Stimulated activated naive CD4-positive, alpha-beta T cell treated with Interleukin-2 at 50 U/mL for 16 hours (primary cell): ENCODE measurements at regions not wholly inside any gene's neighbourhood (a gene's known extent, or its start where the extent isn't known, plus 50 kb on each side); places are given as distances from the start of the nearest gene placed in this dataset.
"Not testable (repeated sequence)": the region's sequence is repeated elsewhere in the genome, so short reads cannot be mapped to it uniquely, and the experiment has no call there.

Experiments
- DNase-seq: peaks from one replicate; lab custom pipeline; 2025; lab: John Stamatoyannopoulos, UW

DNA sequence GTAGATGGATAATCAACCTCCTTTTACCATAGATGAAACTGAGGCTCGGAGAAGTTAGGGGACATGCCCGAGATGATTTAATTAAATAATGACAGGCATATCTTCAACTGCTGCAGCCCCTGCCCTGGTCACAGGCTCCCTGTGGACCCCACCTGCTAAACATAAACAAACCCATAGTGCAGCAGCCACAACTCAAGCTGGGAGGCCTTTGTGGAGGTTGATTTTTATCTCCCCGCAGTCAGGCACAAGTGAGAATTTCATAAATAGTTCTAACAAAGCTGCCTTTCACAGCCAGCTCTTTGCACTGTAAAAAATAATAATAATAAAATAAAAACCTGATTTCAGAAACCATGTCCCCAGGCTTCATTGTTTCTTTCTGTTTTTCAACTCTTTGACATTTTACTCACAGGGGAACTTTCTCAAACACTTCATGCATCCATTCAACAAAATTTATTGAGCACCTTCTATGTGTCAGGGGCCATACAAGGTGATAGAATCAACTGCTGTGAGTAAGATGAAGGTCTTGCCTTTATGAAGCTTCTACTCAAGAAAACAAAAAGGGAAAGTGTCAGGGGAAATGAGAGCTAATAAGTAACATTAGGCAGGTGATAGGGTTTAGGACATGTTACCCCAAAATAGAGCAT, 393.6 kb upstream of the PROK2 start:
- no peak for DNase-seq

DNA sequence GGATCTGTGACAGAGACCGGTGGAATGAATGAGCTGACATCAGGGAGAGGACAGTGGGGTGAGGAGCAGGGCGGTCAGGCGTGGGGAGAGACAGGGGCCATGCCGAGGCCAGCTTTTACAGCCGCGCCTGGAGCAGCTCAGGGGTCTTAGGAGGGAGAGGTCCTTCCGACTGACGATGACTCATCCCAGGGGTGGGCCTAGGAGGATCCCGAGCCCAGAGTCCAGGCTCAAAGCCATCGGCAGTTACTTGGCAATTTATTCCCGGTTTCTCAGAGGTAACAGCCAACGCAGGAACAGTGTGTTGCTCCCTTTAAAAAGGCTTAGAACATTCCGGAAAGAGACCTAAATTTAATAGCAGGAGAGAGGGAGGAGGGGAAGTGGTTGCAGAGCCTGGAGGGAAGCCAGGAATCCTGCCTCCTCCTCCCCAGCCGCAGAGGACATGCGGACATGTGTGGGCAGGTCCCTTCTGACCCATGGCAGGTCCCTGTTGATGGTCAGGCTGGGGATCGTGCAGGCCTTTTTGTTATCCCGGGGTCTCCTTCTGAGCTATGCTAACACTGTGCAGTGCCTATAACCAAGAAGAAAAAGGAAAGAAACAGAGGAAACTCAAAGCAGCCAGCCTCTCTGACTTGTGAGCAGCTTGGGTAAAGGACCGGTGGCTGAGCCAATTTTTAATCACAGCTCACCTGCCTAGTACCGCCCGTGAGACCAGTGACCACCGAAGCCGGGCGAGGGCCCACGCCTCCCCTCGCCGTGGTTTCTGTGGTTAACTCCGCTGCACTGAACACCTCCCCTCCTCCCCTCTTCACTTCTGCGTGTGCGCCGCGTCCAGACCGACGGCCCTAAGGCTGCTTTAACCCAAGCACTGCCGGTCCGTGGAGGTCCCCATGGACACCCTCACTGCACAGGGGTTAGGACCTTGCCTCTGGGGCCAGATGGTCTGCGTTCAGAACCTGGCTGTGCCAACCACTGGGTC, 392.4 kb upstream of the PROK2 start:
- DNase-seq, result no peak

DNA sequence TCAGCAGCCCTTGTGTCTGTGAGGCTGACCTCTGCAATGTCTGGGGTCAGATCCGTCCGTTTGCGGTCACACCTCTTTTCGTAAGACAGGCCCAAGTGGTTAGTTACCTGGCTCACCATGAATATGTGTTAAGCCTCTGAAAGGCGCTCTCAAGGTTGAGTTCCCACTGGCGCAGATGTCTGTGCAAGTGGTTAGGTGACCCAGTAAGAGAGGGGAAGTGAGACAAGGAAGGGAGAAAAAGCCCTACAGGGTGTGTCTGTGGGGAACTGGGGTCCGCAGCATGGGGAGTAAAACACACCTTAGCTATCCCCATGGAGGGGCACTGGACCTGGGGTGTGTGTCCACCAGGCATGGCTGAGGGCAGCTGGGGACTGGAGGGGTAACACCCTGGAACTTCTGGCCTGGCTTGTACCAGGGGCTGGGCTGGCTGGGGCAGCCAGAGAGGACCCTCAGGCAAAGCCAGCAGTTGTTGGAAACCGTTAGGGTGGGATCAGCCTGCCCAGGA, 391.6 kb upstream of the PROK2 start:
- DNase-seq, result no peak

DNA sequence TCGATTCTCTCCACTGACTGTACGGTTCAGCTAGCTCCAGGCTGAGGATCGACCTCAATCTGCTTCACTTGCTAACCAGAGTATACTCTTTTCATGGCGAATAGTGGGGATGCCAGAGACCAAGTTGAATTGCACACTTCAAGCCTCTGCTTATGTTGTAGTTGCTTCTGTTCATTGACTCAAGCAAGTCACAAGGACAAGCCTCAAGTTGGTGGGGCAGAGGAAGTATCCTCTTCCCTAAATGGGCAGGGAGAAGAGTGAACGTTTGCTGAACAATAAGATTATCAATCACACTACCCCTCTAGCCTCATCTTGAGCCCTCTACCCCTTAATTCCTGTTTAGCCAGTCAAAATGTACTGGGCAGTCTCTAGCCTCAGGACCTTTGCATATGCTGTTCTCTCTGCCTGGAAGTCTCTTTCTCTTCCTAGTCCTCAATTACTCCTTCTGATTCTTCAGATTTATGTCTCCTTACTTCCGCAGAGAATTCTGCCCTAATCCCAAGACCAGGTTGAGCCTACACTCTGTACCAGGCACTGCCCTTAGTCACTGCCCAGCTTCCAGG, 390.4 kb upstream of the PROK2 start:
- DNase-seq, result no peak

DNA sequence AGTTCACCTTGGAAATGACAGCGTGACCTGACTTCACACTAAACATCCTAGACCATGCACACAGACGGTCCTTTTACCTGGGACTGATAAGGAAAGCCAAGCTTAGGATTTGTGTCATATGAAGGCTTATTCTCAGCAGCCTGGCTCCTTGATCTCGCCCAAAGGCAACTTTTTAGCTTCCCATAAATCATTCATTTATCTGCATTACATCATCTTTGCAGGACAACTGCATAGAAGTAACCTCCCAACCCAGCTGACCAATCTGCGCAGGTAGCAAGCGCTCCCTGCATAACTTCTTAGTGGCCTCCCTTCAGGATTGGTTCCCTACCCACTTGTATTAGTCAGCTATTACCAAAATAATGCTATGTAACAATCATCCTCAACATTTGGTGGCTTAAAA, 389.9 kb upstream of the PROK2 start:
- no peak for DNase-seq

DNA sequence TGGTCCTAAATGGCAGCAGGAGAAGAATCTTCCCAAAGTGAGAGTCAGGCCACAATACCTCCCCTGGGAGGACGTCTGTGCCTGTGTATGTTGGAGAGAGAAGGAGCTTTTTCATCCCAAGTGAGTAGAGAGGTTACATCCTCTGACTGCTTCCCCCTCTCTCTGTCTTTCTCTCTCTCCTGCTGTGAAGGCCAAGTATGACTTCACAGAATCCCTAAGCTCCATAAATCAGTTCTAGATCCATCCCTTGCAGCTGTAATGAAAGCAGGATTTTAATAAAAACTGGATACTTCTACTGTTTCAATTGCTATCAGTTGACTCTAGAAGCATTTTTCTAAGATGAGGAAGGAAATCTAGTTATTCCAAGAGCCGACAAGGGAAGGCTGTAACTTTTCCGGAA, 389.1 kb upstream of the PROK2 start:
- no peak for DNase-seq

DNA sequence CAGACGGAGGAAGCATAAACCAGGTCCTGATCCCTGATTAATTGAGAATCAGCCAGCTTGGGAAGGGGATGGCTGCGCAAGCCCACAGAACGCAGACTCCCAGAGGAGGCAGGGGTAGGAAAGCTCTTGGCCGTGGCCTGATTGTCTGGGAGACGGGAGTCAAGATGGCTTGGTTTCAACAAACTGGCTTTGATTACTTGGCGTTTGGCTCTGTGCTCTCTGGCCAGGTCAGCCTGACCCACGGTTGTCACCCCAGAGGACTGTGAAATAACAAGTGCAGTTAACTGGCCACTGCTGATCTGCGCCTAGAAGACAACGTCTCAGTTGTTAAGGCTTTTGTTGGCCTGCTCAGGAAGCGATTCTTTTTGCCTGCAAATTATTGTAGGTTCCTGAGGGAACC, 387.0 kb upstream of the PROK2 start:
- DNase-seq, result no peak

DNA sequence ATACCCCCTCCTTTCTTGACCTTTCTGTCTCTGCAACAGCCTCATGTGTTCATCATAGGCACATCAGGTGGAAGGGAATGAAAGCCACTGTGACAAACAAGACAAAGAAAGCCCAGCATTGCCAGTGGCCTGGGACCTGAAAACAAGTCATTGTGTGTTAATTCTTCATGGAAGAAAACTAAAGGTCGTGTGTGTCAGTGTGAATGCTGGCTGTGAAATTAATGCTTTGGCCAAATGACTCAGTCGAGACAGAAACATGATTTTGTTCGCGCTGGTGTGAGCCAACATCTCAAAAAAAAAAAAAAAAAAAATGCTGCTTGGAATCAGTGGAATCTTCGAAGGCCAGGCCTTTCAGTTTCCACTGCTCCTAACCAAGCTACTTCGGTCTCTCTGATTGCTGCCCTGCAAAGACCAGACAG, 386.5 kb upstream of the PROK2 start:
- no peak for DNase-seq

DNA sequence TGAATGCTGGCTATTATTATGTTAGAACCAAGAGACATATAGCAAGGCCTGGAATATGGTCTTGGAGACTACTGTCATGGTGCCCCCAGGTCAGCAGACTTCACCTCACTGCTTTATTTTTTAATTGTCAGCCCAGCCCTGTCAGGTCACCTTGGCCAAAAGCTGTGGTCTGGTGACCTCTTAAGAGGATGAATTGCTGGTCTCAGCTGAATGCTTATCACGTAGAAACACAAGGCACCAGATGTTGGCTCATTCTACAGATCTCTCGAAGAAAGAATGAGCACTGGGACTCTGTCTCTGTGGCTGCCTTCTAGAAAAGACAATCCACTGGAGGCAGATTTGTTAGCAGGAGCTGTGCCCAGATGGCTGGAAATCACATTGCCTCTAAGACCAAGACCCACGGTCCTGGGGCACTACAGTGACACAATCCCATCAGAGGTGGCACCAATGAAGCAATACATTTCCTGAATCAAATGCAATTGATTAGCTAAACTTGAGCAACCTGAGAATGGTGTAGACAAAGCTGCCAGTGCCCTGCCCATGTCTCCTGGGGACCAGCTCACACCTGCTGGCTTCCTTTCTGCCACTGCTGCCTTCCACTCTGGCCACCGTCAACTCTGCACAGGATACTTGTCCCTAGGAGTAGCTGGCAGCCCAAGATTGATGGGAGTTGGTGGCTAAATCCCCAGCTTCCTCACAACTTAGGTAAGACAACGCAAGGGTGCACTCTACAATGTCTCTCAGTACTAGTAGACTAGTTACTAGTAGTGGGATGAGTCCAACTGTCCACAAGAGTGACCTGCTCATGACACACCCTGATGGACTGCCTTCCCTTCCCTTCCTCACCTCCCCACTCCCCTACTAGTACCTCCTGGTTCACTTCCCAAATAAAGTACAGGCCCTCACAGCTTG, 384.9 kb upstream of the PROK2 start:
- DNase-seq, result no peak

DNA sequence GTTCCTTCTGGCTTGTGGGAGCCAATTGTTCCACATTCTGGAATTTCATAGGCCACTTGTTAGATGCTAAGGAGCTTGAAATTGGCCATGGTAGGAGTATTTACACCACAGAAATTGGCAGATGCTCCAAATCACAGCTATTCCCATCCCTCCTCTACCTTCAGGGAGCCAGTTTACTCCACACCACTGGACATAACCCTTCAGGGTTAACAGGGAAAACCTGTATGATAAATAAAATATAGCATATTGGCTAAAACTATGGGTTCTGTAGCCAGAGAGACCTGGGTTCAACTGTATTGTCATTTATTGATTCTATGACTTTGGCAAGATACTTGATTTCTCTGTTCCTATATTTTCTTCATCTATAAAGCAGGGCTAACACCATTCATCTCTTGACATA, 384.2 kb upstream of the PROK2 start:
- no peak for DNase-seq

DNA sequence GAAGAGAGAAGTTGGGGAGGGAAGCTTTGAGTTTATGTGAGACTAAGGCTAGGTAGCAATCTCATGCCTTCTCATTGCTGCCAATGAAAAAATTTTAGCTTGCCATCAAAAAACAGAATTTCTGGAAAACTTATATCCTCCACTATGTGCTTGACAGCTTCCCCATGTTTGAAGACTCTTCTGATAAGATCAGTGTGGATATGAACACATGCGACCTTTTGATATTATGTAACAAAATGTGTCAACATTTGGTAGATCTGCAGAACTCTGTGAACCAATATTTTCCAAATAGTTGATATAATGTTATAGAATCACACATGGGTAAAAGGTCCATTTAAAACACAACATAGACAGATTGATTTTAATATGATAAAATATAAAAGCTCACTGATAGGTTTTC, 380.9 kb upstream of the PROK2 start:
- DNase-seq, result no peak

DNA sequence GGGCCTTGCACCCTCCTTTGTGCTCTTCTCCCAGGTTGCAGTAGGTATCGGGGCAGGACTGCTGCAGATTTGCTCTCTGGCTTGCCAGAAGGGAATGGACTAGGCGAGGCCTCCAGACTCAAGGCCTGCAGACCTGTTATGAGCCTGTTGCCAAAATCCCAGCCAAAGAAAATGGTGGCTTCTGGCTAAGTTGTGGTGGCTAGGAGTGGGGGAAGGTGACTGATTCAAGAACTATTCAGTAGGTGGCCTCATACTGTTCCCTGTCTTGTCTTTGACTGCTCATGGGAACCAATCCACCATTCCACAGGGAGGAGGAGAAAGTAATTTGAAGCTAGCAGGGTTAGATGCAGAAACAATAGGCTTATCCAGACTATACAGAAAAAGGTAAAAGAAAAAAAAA, 380.4 kb upstream of the PROK2 start:
- no peak for DNase-seq

DNA sequence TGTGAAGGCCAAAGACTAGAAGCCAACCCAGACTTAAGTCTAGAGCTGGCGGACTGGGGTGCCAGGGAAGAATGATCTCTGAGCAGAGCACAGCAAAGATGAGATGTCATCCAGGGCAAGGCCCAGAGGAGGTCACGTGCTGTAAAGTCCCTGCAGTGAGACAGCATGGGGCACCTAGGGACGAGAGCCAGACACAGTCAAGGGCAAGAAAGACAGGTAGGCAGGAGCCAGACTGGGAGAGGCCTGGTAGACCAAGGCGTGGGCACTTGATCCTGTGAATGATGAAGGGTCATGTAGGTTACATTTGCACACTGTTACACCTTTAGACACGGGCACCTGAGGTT, 379.7 kb upstream of the PROK2 start:
- no peak for DNase-seq

DNA sequence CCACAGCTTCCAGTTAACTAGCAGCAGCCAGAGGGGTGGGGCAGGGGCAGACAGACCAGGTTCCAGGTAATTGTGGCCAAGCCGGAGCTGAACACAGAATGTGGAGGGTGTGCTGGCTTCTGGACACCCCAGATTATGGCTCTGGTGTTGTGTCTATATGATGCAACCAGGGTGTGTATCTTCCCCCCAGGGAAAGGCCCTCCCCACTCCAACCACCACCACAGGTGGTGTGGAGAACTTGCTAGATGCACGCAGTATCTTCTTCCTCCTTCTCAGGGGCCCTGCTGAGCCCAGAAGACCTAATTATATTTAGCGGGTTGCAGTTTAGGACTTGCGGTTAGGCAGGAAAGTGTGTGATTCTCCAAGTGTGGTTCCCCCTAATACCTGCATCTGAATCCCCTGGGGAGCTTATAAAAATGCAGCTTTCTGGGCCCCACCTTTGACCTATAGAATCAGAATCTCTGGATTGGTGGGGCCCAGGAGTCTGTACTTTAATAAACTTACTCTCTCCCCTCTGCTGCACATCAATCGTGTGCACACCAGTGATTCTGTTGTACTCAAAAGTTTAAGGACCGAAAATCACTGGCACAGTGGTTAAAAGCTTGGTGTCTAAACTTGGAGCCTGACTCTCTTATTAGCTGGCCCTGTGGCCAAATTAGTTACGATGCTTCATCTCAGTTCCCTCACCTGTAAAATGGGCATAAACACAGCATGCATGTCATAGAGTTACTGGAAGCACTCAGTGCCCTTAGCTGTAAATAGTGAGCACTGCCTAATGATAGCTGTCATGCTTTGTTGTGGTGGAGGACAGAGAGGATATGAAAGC, 379.1 kb upstream of the PROK2 start:
- no peak for DNase-seq

DNA sequence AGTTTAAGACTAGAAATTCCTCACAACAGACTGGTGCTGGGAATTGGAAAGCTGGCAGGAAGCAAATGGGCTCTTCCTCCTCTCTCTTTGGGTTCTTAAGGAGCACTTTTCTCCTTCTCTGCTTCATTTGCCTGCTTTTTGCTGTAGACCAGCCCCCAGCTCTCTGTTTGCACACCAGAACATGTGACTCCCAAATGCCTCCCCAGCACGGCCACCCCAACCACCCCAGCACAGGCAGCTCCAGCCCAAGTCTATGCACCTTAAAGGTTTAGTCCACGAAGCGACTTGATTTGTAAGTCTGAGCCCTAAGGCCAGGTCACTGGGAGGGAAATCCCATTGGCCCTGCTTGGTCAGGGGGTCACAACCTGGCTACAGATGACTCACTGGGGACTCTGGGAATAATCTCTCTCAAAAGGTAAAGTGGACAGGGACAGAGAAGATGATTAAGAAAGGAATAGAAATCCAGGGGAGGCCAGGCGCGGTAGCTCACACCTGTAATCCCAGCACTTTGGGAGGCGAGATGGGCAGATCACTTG, 377.8 kb upstream of the PROK2 start:
- DNase-seq, result no peak

DNA sequence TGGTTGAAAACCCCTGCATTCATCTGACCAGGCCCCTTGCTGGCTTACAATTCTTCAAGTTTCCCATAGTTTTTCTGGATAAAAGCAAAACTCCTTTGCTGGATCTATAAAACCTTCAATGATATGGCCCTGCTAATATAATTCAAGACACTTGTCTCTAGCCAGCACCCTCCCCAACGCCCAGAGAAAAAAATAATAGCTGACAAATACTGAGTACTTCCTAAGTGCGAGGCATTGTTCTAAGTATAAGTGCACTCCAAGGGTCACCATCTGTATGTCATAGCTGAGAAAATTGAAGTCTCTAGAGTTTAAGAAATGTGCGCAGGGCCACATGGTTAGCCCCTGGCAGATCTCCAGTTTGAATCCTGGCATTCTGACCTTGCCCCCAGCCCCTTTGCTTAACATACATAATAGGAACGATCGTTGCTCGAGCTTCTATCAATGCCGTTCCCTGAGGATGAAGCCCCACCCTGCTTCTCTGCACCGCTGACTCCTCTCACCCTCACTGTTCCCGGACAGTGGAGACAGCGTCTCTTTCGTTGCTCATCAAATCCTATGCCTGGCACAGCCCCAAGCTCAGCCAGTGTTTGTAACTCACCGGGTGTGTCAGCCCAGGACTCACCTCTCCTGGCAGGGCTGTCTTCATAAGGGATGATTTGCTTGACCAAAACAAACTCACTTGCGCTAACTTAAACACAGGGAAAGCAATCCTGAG, 377.1 kb upstream of the PROK2 start:
- no peak for DNase-seq

DNA sequence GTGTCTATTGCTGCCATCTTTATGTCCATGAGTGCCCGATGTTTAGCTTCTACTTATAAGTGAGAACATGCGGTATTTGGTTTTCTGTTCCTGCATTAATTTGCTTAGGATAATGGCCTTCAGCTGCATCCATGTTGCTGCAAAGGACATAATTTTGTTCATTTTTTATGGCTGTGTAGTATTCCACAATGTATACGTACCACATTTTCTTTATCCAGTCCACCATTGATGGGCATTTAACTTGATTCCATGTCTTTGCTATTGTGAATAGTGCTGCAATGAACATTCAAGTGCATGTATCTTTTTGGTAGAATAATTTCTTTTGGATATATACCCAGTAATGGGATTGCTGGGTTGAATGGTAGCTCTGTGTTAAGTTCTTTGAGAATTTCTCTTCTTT, 376.3 kb upstream of the PROK2 start:
- DNase-seq, result not testable (repeated sequence)

DNA sequence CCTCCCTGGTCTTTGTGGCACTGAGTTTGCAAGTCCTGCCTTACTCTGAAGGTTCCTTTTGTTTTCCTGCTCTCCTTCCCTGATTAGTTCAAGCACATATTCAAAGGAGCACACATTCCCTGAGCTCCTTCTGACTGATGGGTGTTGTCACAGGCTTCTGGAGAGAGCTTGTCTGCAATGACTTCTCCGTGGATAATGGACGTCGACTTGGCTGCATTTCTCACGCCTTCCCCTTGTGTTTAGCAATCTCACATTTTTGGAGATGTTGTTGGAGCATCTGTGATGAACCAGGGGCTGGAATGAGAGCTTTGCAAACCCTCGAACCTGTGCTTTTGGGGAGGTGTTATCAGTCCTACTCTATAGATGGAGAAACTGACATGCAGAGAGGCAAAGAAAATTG, 375.4 kb upstream of the PROK2 start:
- no peak for DNase-seq

DNA sequence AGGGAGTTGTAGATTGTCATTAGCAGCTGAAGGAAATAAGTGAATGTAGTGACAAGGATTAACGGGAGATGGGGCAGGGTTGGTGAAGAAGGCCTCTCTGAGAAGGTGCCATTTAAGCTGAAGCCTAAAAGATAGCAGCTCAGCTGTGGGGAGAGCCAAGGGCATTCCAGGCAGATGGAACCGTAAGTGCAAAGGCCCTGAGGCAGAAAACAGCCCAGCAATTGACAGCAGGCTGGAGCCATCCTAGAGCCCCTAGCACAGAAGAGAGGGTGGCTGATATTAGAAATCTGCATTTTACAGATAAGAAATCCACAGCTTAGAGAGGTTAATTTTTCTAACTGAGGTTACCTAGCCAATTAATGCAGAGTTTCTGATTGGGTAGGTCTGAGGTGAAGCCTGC, 374.5 kb upstream of the PROK2 start:
- DNase-seq, result no peak

DNA sequence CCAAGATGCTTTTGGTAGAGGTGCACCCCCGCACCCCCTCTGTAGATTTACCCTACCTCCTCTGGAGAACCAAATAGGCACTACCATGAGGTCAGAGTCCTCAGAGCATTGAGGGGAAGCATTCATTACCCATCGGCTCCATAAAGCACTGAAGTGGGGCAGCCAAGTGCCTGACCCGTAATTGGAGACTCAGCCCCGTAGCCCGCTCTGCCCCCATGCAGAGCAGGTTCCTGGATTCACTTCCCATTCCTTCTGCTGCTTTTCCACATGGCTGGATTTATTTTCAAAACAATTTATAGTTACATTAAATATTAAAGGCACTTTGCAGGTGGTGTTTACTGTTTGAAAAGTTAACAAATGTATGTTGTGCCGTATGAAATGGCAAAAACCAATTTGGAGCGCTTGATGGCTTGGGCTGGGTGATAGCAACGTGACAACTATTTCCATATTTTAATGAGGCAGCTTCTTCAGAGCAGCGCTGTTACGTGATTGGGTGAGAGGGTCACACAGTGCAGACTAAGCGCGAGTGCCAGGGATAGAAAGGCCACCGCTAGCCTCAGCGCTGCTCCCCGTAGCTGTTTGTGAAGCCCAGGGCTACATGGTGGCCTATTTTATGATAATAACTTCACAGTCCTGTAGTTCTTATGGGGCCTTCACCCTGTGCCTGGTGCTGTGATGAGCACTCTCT, 373.8 kb upstream of the PROK2 start:
- DNase-seq, result no peak
